ENCODE measurements at regions not wholly inside any gene's neighbourhood (a gene's known extent, or its start where the extent isn't known, plus 50 kb on each side); places are given as distances from the start of the nearest gene placed in this dataset.

GRCh38 chr1:185559684-185560331 lies 174.4 kb upstream of the HMCN1 start:
- Histone ChIP-seq H3K27me3 (ENCODE audit: low read length) (no peaks in the 10 kb centered on the region), H3K9me3 (ENCODE audit: insufficient read depth, low read length) (no peaks in the 10 kb centered on the region), H3F3A (ENCODE audit: insufficient read depth) (no peaks in the 10 kb centered on the region), H3K4me2 (ENCODE audit: low read depth, low read length, poor library complexity, severe bottlenecking) (no peak overlapping the region), H3K9ac (ENCODE audit: low read length) (no peak overlapping the region), H3K9me2 (replicated peaks; ENCODE audit: insufficient read depth, low read length) (no peaks in the 10 kb centered on the region), H3K79me2 (ENCODE audit: insufficient read depth, low read length) (no peaks in the 10 kb centered on the region), H2AFZ (ENCODE audit: low read depth, low read length, severe bottlenecking) (no peak overlapping the region), H3K36me3 (ENCODE audit: low read length) (no peaks in the 10 kb centered on the region), H3K27ac (ENCODE audit: low read depth, low read length) (no peak overlapping the region), H4K20me1 (ENCODE audit: low read depth, low read length) (no peaks in the 10 kb centered on the region), H3K4me3 (ENCODE audit: insufficient read depth, low read length, poor library complexity, severe bottlenecking) (no peak overlapping the region)
- TF ChIP-seq EZH2phosphoT487 (conservative IDR thresholded peaks at IDR 0.05; ENCODE audit: low read length) = no peak
- no peak for TF ChIP-seq CTCF (IDR thresholded peaks at IDR 0.05; ENCODE audit: insufficient read depth, low read length, poor library complexity, severe bottlenecking)

DNA sequence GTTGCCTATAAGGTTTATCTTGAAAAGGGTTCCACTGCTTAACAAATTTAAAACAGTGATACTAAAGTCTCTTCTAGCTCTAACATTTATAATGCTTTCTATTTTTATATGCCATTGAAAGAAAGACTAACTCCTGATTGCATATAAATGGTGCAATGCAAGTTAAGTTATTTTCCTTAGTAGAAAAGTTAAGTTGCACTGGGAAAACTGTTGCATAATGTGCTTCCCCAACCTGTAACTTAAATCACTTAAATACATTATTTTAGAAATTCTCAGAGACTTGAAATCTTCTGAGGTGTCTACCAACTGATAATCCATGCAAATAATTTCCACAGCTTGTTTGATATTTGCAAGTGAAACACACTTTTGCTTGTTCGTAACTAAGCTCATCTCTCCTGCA lies 175.0 kb upstream of the HMCN1 start:
- Histone ChIP-seq H3K9me2 (replicated peaks; ENCODE audit: insufficient read depth, low read length) (no peaks in the 10 kb centered on the region), H4K20me1 (ENCODE audit: low read depth, low read length) (no peaks in the 10 kb centered on the region), H3K9ac (ENCODE audit: low read length) (no peak overlapping the region), H3K4me2 (ENCODE audit: low read depth, low read length, poor library complexity, severe bottlenecking) (no peak overlapping the region), H3K36me3 (ENCODE audit: low read length) (no peaks in the 10 kb centered on the region), H3K4me3 (ENCODE audit: insufficient read depth, low read length, poor library complexity, severe bottlenecking) (no peak overlapping the region), H3K79me2 (ENCODE audit: insufficient read depth, low read length) (no peaks in the 10 kb centered on the region), H3K27me3 (ENCODE audit: low read length) (no peaks in the 10 kb centered on the region), H3K27ac (ENCODE audit: low read depth, low read length) (no peak overlapping the region), H3K9me3 (ENCODE audit: insufficient read depth, low read length) (no peaks in the 10 kb centered on the region), H2AFZ (ENCODE audit: low read depth, low read length, severe bottlenecking) (no peak overlapping the region), H3F3A (ENCODE audit: insufficient read depth) (no peaks in the 10 kb centered on the region)
- no peak for TF ChIP-seq EZH2phosphoT487 (conservative IDR thresholded peaks at IDR 0.05; ENCODE audit: low read length)
- TF ChIP-seq CTCF (IDR thresholded peaks at IDR 0.05; ENCODE audit: insufficient read depth, low read length, poor library complexity, severe bottlenecking) = no peak

- no peaks in the 10 kb centered on the region for H3F3A ChIP-seq (ENCODE audit: insufficient read depth)
- no peak for TF ChIP-seq CTCF (IDR thresholded peaks at IDR 0.05; ENCODE audit: insufficient read depth, low read length, poor library complexity, severe bottlenecking)
- TF ChIP-seq EZH2phosphoT487 (conservative IDR thresholded peaks at IDR 0.05; ENCODE audit: low read length) = no peak
- H3K9ac ChIP-seq (ENCODE audit: low read length) = no peak overlapping the region
- no peak overlapping the region for H3K27ac ChIP-seq (ENCODE audit: low read depth, low read length)
- H3K36me3 ChIP-seq (ENCODE audit: low read length) = no peaks in the 10 kb centered on the region
- no peaks in the 10 kb centered on the region for H4K20me1 ChIP-seq (ENCODE audit: low read depth, low read length)
- H3K9me3 ChIP-seq (ENCODE audit: insufficient read depth, low read length) = no peaks in the 10 kb centered on the region
- no peak overlapping the region for H3K4me3 ChIP-seq (ENCODE audit: insufficient read depth, low read length, poor library complexity, severe bottlenecking)
- H2AFZ ChIP-seq (ENCODE audit: low read depth, low read length, severe bottlenecking) = no peak overlapping the region
- H3K27me3 ChIP-seq (ENCODE audit: low read length) = no peaks in the 10 kb centered on the region
- no peak overlapping the region for H3K4me2 ChIP-seq (ENCODE audit: low read depth, low read length, poor library complexity, severe bottlenecking)
- H3K79me2 ChIP-seq (ENCODE audit: insufficient read depth, low read length) = no peaks in the 10 kb centered on the region
- H3K9me2 ChIP-seq (replicated peaks; ENCODE audit: insufficient read depth, low read length) = no peaks in the 10 kb centered on the region
Measured at GRCh38 chr1:185556561-185556960, 177.6 kb upstream of the HMCN1 start.

Data from SU-DHL-6 (cell line).